GM03348 (cell line): ENCODE measurements at regions not wholly inside any gene's neighbourhood (a gene's known extent, or its start where the extent isn't known, plus 50 kb on each side); places are given as distances from the start of the nearest gene placed in this dataset.
A peak's percentile ranks its signal among the peaks of the same experiment; 100 is the strongest.

ENCODE experiments used
- DNase-seq: peaks from one replicate; pipeline ENCODE4 v3.0.0; 2012; ENCODE audit warnings: low spot score

GRCh38 chr17:77602062-77602746 lies 356.3 kb upstream of the TNRC6C start:
- DNase-seq: peak; percentile 89

GRCh38 chr17:77602883-77603640 lies 355.4 kb upstream of the TNRC6C start:
- no peak for DNase-seq

GRCh38 chr17:77604301-77604972 lies 354.1 kb upstream of the TNRC6C start:
- no peak for DNase-seq

GRCh38 chr17:77604973-77605313 lies 353.6 kb upstream of the TNRC6C start:
- DNase-seq: no peak

- DNase-seq: no peak
These were observed 352.2 kb upstream of the TNRC6C start for GRCh38 chr17:77606146-77606864.

- DNase-seq: no peak
These were observed 351.7 kb upstream of the TNRC6C start for GRCh38 chr17:77606865-77607210.

- DNase-seq: no peak
These were observed 350.9 kb upstream of the TNRC6C start for GRCh38 chr17:77607606-77608005.

GRCh38 chr17:77608431-77608830 lies 350.1 kb upstream of the TNRC6C start:
- no peak for DNase-seq

- no peak for DNase-seq
These were observed 348.7 kb upstream of the TNRC6C start for GRCh38 chr17:77609553-77610517.

GRCh38 chr17:77610518-77610893 lies 348.0 kb upstream of the TNRC6C start:
- no peak for DNase-seq

GRCh38 chr17:77610972-77611521 lies 347.5 kb upstream of the TNRC6C start:
- peak; percentile 53 for DNase-seq

GRCh38 chr17:77611791-77612502 lies 346.6 kb upstream of the TNRC6C start:
- no peak for DNase-seq

GRCh38 chr17:77613218-77613617 lies 345.3 kb upstream of the TNRC6C start:
- DNase-seq: no peak

- no peak for DNase-seq
These were observed 344.9 kb upstream of the TNRC6C start for GRCh38 chr17:77613627-77614026.

- DNase-seq: no peak
These were observed 342.7 kb upstream of the TNRC6C start for GRCh38 chr17:77615703-77616253.

GRCh38 chr17:77616254-77616731 lies 342.2 kb upstream of the TNRC6C start:
- DNase-seq: no peak

- no peak for DNase-seq
These were observed 341.0 kb upstream of the TNRC6C start for GRCh38 chr17:77617516-77617915.

- DNase-seq: no peak
These were observed 340.3 kb upstream of the TNRC6C start for GRCh38 chr17:77618173-77618572.

GRCh38 chr17:77618731-77619130 lies 339.8 kb upstream of the TNRC6C start:
- DNase-seq: no peak

GRCh38 chr17:77619326-77619725 lies 339.2 kb upstream of the TNRC6C start:
- no peak for DNase-seq
